KG1 (cell line): ENCODE measurements at regions not wholly inside any gene's neighbourhood (a gene's known extent, or its start where the extent isn't known, plus 50 kb on each side); places are given as distances from the start of the nearest gene placed in this dataset.
"Not testable (repeated sequence)": the region's sequence is repeated elsewhere in the genome, so short reads cannot be mapped to it uniquely, and the experiment has no call there.

Experiments
- DNase-seq: peaks from one replicate; lab custom pipeline; 2025; lab: John Stamatoyannopoulos, UW

GRCh38 chr3:20547361-20548269, 361.6 kb upstream of the SGO1 start:
- DNase-seq, result not testable (repeated sequence)

GRCh38 chr3:20546636-20547035, 360.6 kb upstream of the SGO1 start:
- DNase-seq, result no peak

- DNase-seq, result no peak
These were observed 357.7 kb upstream of the SGO1 start for GRCh38 chr3:20543535-20544226.

GRCh38 chr3:20540066-20540465, 354.1 kb upstream of the SGO1 start:
- DNase-seq, result no peak

- DNase-seq, result no peak
These were observed 353.7 kb upstream of the SGO1 start for GRCh38 chr3:20539666-20540065.

- no peak for DNase-seq
These were observed 351.2 kb upstream of the SGO1 start for GRCh38 chr3:20537234-20537633.

GRCh38 chr3:20529911-20530310, 343.9 kb upstream of the SGO1 start:
- DNase-seq, result no peak

GRCh38 chr3:20528180-20528770, 342.3 kb upstream of the SGO1 start:
- DNase-seq, result no peak

GRCh38 chr3:20527368-20527767, 341.4 kb upstream of the SGO1 start:
- DNase-seq, result no peak

GRCh38 chr3:20524328-20524727, 338.3 kb upstream of the SGO1 start:
- DNase-seq, result no peak

- DNase-seq, result no peak
These were observed 337.3 kb upstream of the SGO1 start for GRCh38 chr3:20523293-20523692.

- not testable (repeated sequence) for DNase-seq
These were observed 331.3 kb upstream of the SGO1 start for GRCh38 chr3:20517316-20517715.

- DNase-seq, result no peak
These were observed 330.3 kb upstream of the SGO1 start for GRCh38 chr3:20516311-20516710.

GRCh38 chr3:20515834-20516233, 329.8 kb upstream of the SGO1 start:
- no peak for DNase-seq

- DNase-seq, result no peak
These were observed 326.0 kb upstream of the SGO1 start for GRCh38 chr3:20511863-20512505.

- DNase-seq, result no peak
These were observed 324.4 kb upstream of the SGO1 start for GRCh38 chr3:20510396-20510795.

- no peak for DNase-seq
These were observed 317.5 kb upstream of the SGO1 start for GRCh38 chr3:20503394-20504082.

GRCh38 chr3:20490996-20491395, 305.0 kb upstream of the SGO1 start:
- DNase-seq, result no peak

GRCh38 chr3:20488151-20488550, 302.1 kb upstream of the SGO1 start:
- DNase-seq, result no peak

GRCh38 chr3:20484126-20484525, 298.1 kb upstream of the SGO1 start:
- no peak for DNase-seq

- DNase-seq, result no peak
These were observed 296.3 kb upstream of the SGO1 start for GRCh38 chr3:20482350-20482749.
